KMS-11 (cell line): ENCODE measurements at regions not wholly inside any gene's neighbourhood (a gene's known extent, or its start where the extent isn't known, plus 50 kb on each side); places are given as distances from the start of the nearest gene placed in this dataset.

Source experiments
- H2AFZ ChIP-seq: fragments of 200-600 bp; sonication (generic); 2 replicates; pipeline ENCODE4 v1.6.1; 2016; ENCODE audit warnings: antibody characterized with exemption, mixed run types, low read depth
- H3K27ac ChIP-seq: fragments of 200-600 bp; sonication (generic); 2 replicates; pipeline ENCODE4 v1.6.1; 2016; ENCODE audit warnings: mild to moderate bottlenecking, mixed run types
- H3K27me3 ChIP-seq: fragments of 200-600 bp; sonication (generic); 2 replicates; pipeline ENCODE4 v1.6.1; 2017; ENCODE audit warnings: mild to moderate bottlenecking, low read depth, mixed run types, moderate library complexity; ENCODE audit not compliant: insufficient read depth
- H3K36me3 ChIP-seq: fragments of 200-600 bp; sonication (generic); 2 replicates; pipeline ENCODE4 v1.6.1; 2017; ENCODE audit warnings: mild to moderate bottlenecking, mixed run types; ENCODE audit not compliant: insufficient read depth
- H3K4me1 ChIP-seq: fragments of 200-600 bp; sonication (generic); 2 replicates; pipeline ENCODE4 v1.6.1; 2016; ENCODE audit warnings: mild to moderate bottlenecking, low read depth, mixed run types; ENCODE audit not compliant: poor library complexity, severe bottlenecking
- H3K4me2 ChIP-seq: fragments of 200-600 bp; sonication (generic); 2 replicates; pipeline ENCODE4 v1.7.0; 2016; ENCODE audit warnings: mild to moderate bottlenecking, mixed run types
- H3K4me3 ChIP-seq: fragments of 200-600 bp; sonication (generic); IDR thresholded peaks from 2 replicates; pipeline ENCODE4 v1.6.1; 2017; ENCODE audit warnings: low read depth, low read length, mixed read lengths; ENCODE audit not compliant: insufficient read depth
- H3K79me2 ChIP-seq: fragments of 200-600 bp; sonication (generic); 2 replicates; pipeline ENCODE4 v1.6.1; 2016; ENCODE audit warnings: low read depth, mixed run types; ENCODE audit not compliant: insufficient read depth
- H3K9ac ChIP-seq: fragments of 200-600 bp; sonication (generic); 2 replicates; pipeline ENCODE4 v1.6.1; 2016; ENCODE audit warnings: mild to moderate bottlenecking, mixed run types
- H4K20me1 ChIP-seq: fragments of 200-600 bp; sonication (generic); 2 replicates; pipeline ENCODE4 v1.6.1; 2016; ENCODE audit warnings: mild to moderate bottlenecking, mixed run types; ENCODE audit not compliant: insufficient read depth
- CTCF ChIP-seq: fragments of 200-600 bp; sonication (generic); conservative IDR thresholded peaks from 2 replicates; pipeline ENCODE4 v1.6.1; 2017; ENCODE audit warnings: low read depth, mild to moderate bottlenecking, antibody characterized with exemption, low read length, moderate library complexity, mixed read lengths

- no peak overlapping the region for H3K4me2 ChIP-seq
- no peaks in the 10 kb centered on the region for H3K79me2 ChIP-seq
- H3K27ac ChIP-seq: no peak overlapping the region
- H3K9ac ChIP-seq: no peak overlapping the region
- no peak for TF ChIP-seq CTCF
- no peaks in the 10 kb centered on the region for H3K27me3 ChIP-seq
- H3K36me3 ChIP-seq: no peaks in the 10 kb centered on the region
- no peak overlapping the region for H3K4me3 ChIP-seq
- H4K20me1 ChIP-seq: no peaks in the 10 kb centered on the region
- H3K4me1 ChIP-seq: no peaks in the 10 kb centered on the region
- no peak overlapping the region for H2AFZ ChIP-seq
Observed at GRCh38 chr12:17192721-17193120, 586.8 kb upstream of the LMO3 start.

- no peak overlapping the region for H3K4me2 ChIP-seq
- H2AFZ ChIP-seq: peak overlapping the region; percentile 8; the same call in 1 of the 2 replicates
- no peak overlapping the region for H3K27ac ChIP-seq
- H4K20me1 ChIP-seq: no peaks in the 10 kb centered on the region
- H3K27me3 ChIP-seq: no peaks in the 10 kb centered on the region
- TF ChIP-seq CTCF: no peak
- H3K4me1 ChIP-seq: no peaks in the 10 kb centered on the region
- no peak overlapping the region for H3K4me3 ChIP-seq
- no peak overlapping the region for H3K9ac ChIP-seq
- H3K79me2 ChIP-seq: no peaks in the 10 kb centered on the region
- H3K36me3 ChIP-seq: no peaks in the 10 kb centered on the region
Observed at GRCh38 chr12:17169726-17170471, 563.9 kb upstream of the LMO3 start.

GRCh38 chr12:17159506-17160300 is 553.7 kb upstream of the LMO3 start:
- TF ChIP-seq CTCF: no peak
- Histone ChIP-seq H4K20me1 (no peaks in the 10 kb centered on the region), H3K27ac (no peak overlapping the region), H3K4me3 (no peak overlapping the region), H3K4me2 (no peak overlapping the region), H3K79me2 (no peaks in the 10 kb centered on the region), H3K4me1 (no peaks in the 10 kb centered on the region), H3K27me3 (no peaks in the 10 kb centered on the region), H3K36me3 (no peaks in the 10 kb centered on the region), H2AFZ (no peak overlapping the region), H3K9ac (no peak overlapping the region)

- no peak for TF ChIP-seq CTCF
- Histone ChIP-seq H3K4me3 (no peak overlapping the region), H3K4me1 (no peaks in the 10 kb centered on the region), H3K36me3 (no peaks in the 10 kb centered on the region), H3K79me2 (no peaks in the 10 kb centered on the region), H4K20me1 (no peaks in the 10 kb centered on the region), H3K4me2 (no peak overlapping the region), H2AFZ (no peak overlapping the region), H3K27ac (no peak overlapping the region), H3K9ac (no peak overlapping the region), H3K27me3 (no peaks in the 10 kb centered on the region)
Observed at GRCh38 chr12:17158201-17158600, 552.2 kb upstream of the LMO3 start.
